ENCODE measurements at regions not wholly inside any gene's neighbourhood (a gene's known extent, or its start where the extent isn't known, plus 50 kb on each side); places are given as distances from the start of the nearest gene placed in this dataset.

GRCh38 chr9:106619211-106619610 lies 243.8 kb upstream of the ZNF462 start:
- Histone ChIP-seq H3K27me3 (ENCODE audit: control insufficient read depth, insufficient read depth, low read length) (no peaks in the 10 kb centered on the region), H3K9me3 (ENCODE audit: control insufficient read depth in 2 of 2, low read length in 2 of 2) (peaks cover 0 to 5% of the 10 kb centered on the region in 2 experiments), H3K36me3 (ENCODE audit: control insufficient read depth, insufficient read depth, low read length) (no peaks in the 10 kb centered on the region), H3K27ac (ENCODE audit: insufficient read depth, low read length, poor library complexity, severe bottlenecking) (no peak overlapping the region), H3K4me1 (ENCODE audit: control insufficient read depth, insufficient read depth, low read length, poor library complexity, severe bottlenecking) (no peaks in the 10 kb centered on the region), H3K4me3 (ENCODE audit: low read depth, low read length) (no peak overlapping the region)
- no peak for DNase-seq
- peaks cover 0 to 8% (median 4%) of the 10 kb centered on the region in 7 donors for H3K9me3 Mint-ChIP-seq
- H3K36me3 Mint-ChIP-seq, result no peaks in the 10 kb centered on the region
- no peak overlapping the region for H3K27ac Mint-ChIP-seq
- H3K4me3 Mint-ChIP-seq, result no peak overlapping the region
- ATAC-seq (ENCODE audit: low read depth in 2 of 2), result no peak
- H3K27me3 Mint-ChIP-seq, result no peaks in the 10 kb centered on the region
- H3K4me1 Mint-ChIP-seq, result no peaks in the 10 kb centered on the region

GRCh38 chr9:106620081-106620480 lies 242.9 kb upstream of the ZNF462 start:
- Mint-ChIP-seq H3K4me1 (no peaks in the 10 kb centered on the region), H3K4me3 (no peak overlapping the region)

GRCh38 chr9:106620866-106621265 lies 242.1 kb upstream of the ZNF462 start:
- Histone ChIP-seq H3K4me3 (ENCODE audit: low read depth, low read length) (no peak overlapping the region), H3K27me3 (ENCODE audit: control insufficient read depth, insufficient read depth, low read length) (no peaks in the 10 kb centered on the region), H3K4me1 (ENCODE audit: control insufficient read depth, insufficient read depth, low read length, poor library complexity, severe bottlenecking) (no peaks in the 10 kb centered on the region), H3K36me3 (ENCODE audit: control insufficient read depth, insufficient read depth, low read length) (no peaks in the 10 kb centered on the region), H3K27ac (ENCODE audit: insufficient read depth, low read length, poor library complexity, severe bottlenecking) (no peak overlapping the region), H3K9me3 (ENCODE audit: control insufficient read depth in 2 of 2, low read length in 2 of 2) (peaks cover 0 to 5% of the 10 kb centered on the region in 2 experiments)
- DNase-seq (no peak), ATAC-seq (ENCODE audit: low read depth in 2 of 2) (no peak)
- Mint-ChIP-seq H3K27me3 (no peaks in the 10 kb centered on the region), H3K9me3 (peaks cover 0 to 9% (median 5%) of the 10 kb centered on the region in 7 donors), H3K36me3 (no peaks in the 10 kb centered on the region), H3K27ac (no peak overlapping the region), H3K4me1 (no peaks in the 10 kb centered on the region), H3K4me3 (no peak overlapping the region)

More at GRCh38 chr9:106620081-106620480, 242.9 kb upstream of the ZNF462 start:
- H3K9me3 ChIP-seq (ENCODE audit: control insufficient read depth in 2 of 2, low read length in 2 of 2), result peaks cover 0 to 5% of the 10 kb centered on the region in 2 experiments
- H3K27ac Mint-ChIP-seq, result no peak overlapping the region
- no peak for DNase-seq
- H3K36me3 Mint-ChIP-seq, result no peaks in the 10 kb centered on the region
- peaks cover 0 to 9% (median 4%) of the 10 kb centered on the region in 7 donors for H3K9me3 Mint-ChIP-seq
- no peak overlapping the region for H3K27ac ChIP-seq (ENCODE audit: insufficient read depth, low read length, poor library complexity, severe bottlenecking)
- no peaks in the 10 kb centered on the region for H3K27me3 ChIP-seq (ENCODE audit: control insufficient read depth, insufficient read depth, low read length)
- no peaks in the 10 kb centered on the region for H3K4me1 ChIP-seq (ENCODE audit: control insufficient read depth, insufficient read depth, low read length, poor library complexity, severe bottlenecking)
- H3K36me3 ChIP-seq (ENCODE audit: control insufficient read depth, insufficient read depth, low read length), result no peaks in the 10 kb centered on the region
- no peak for ATAC-seq (ENCODE audit: low read depth in 2 of 2)
- no peaks in the 10 kb centered on the region for H3K27me3 Mint-ChIP-seq
- no peak overlapping the region for H3K4me3 ChIP-seq (ENCODE audit: low read depth, low read length)

GRCh38 chr9:106621313-106622163 lies 241.4 kb upstream of the ZNF462 start:
- no peaks in the 10 kb centered on the region for H3K4me1 Mint-ChIP-seq
- ATAC-seq (ENCODE audit: low read depth in 2 of 2), result no peak

DNA sequence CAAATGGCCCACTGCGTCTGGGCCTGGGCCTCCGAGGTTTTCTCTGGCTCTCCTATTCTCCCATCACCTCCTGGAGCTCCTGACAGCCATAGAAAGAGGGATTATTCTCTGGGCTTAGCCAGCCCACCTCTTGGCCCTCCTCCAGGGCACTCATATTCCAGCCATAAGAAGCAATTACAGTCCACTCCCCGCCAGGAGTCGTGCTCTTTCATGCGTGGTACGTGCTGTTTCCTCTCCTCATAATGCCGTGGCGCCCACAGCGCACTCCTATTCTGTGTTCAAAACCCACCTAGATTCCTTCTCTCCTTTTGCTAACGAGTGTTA lies 240.8 kb upstream of the ZNF462 start:
- H3K27me3 Mint-ChIP-seq, result no peaks in the 10 kb centered on the region
- no peak for DNase-seq

More at GRCh38 chr9:106621313-106622163, 241.4 kb upstream of the ZNF462 start:
- H3K4me3 Mint-ChIP-seq, result no peak overlapping the region
- peaks cover 0 to 11% (median 5%) of the 10 kb centered on the region in 7 donors for H3K9me3 Mint-ChIP-seq
- no peaks in the 10 kb centered on the region for H3K4me1 ChIP-seq (ENCODE audit: control insufficient read depth, insufficient read depth, low read length, poor library complexity, severe bottlenecking)
- H3K9me3 ChIP-seq (ENCODE audit: control insufficient read depth in 2 of 2, low read length in 2 of 2), result peaks cover 0 to 5% of the 10 kb centered on the region in 2 experiments
- H3K4me3 ChIP-seq (ENCODE audit: low read depth, low read length), result no peak overlapping the region
- H3K27ac ChIP-seq (ENCODE audit: insufficient read depth, low read length, poor library complexity, severe bottlenecking), result no peak overlapping the region
- no peaks in the 10 kb centered on the region for H3K27me3 Mint-ChIP-seq
- H3K27ac Mint-ChIP-seq, result no peak overlapping the region
- no peaks in the 10 kb centered on the region for H3K36me3 ChIP-seq (ENCODE audit: control insufficient read depth, insufficient read depth, low read length)
- H3K27me3 ChIP-seq (ENCODE audit: control insufficient read depth, insufficient read depth, low read length), result no peaks in the 10 kb centered on the region
- no peak for DNase-seq
- no peaks in the 10 kb centered on the region for H3K36me3 Mint-ChIP-seq

DNA sequence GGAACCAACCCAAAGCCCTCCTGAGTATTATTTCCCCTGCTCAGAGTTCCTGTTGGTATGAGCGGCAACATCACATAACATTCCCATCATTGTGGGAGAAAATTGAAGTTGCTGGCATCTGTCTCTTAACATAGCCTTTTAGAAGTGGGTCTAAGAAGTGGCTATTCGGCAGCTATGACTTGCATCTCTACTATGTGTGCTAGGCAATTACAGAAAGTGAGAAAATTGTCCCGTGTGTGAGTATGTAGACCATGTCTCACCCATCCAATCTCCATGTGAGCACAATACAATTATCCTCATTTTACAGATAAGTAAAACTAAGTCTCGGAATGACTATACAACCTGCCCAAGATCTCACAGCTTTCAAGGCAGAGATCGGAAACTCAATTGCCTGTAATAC lies 239.4 kb upstream of the ZNF462 start:
- H3K4me1 Mint-ChIP-seq, result no peaks in the 10 kb centered on the region
- H3K27me3 Mint-ChIP-seq, result no peaks in the 10 kb centered on the region
- H3K4me1 ChIP-seq (ENCODE audit: control insufficient read depth, insufficient read depth, low read length, poor library complexity, severe bottlenecking), result no peaks in the 10 kb centered on the region
- H3K36me3 ChIP-seq (ENCODE audit: control insufficient read depth, insufficient read depth, low read length), result no peaks in the 10 kb centered on the region
- H3K36me3 Mint-ChIP-seq, result no peaks in the 10 kb centered on the region
- no peak overlapping the region for H3K4me3 ChIP-seq (ENCODE audit: low read depth, low read length)
- no peak for DNase-seq
- H3K9me3 ChIP-seq (ENCODE audit: control insufficient read depth in 2 of 2, low read length in 2 of 2), result peaks cover 0 to 5% of the 10 kb centered on the region in 2 experiments
- H3K27ac ChIP-seq (ENCODE audit: insufficient read depth, low read length, poor library complexity, severe bottlenecking), result no peak overlapping the region
- ATAC-seq (ENCODE audit: low read depth in 2 of 2), result no peak
- H3K4me3 Mint-ChIP-seq, result no peak overlapping the region
- no peaks in the 10 kb centered on the region for H3K27me3 ChIP-seq (ENCODE audit: control insufficient read depth, insufficient read depth, low read length)
- no peak overlapping the region for H3K27ac Mint-ChIP-seq
- H3K9me3 Mint-ChIP-seq, result peaks cover 0 to 15% (median 6%) of the 10 kb centered on the region in 7 donors

More for the DNA sequence above, 240.8 kb upstream of the ZNF462 start:
- Histone ChIP-seq H3K4me1 (ENCODE audit: control insufficient read depth, insufficient read depth, low read length, poor library complexity, severe bottlenecking) (no peaks in the 10 kb centered on the region), H3K4me3 (ENCODE audit: low read depth, low read length) (no peak overlapping the region), H3K9me3 (ENCODE audit: control insufficient read depth in 2 of 2, low read length in 2 of 2) (peaks cover 0 to 5% of the 10 kb centered on the region in 2 experiments), H3K36me3 (ENCODE audit: control insufficient read depth, insufficient read depth, low read length) (no peaks in the 10 kb centered on the region), H3K27ac (ENCODE audit: insufficient read depth, low read length, poor library complexity, severe bottlenecking) (no peak overlapping the region), H3K27me3 (ENCODE audit: control insufficient read depth, insufficient read depth, low read length) (no peaks in the 10 kb centered on the region)
- Mint-ChIP-seq H3K4me3 (no peak overlapping the region), H3K27ac (no peak overlapping the region), H3K9me3 (peaks cover 0 to 12% (median 5%) of the 10 kb centered on the region in 7 donors), H3K36me3 (no peaks in the 10 kb centered on the region), H3K4me1 (no peaks in the 10 kb centered on the region)
- no peak for ATAC-seq (ENCODE audit: low read depth in 2 of 2)

- Mint-ChIP-seq H3K27ac (no peak overlapping the region), H3K36me3 (no peaks in the 10 kb centered on the region), H3K4me3 (no peak overlapping the region), H3K4me1 (no peaks in the 10 kb centered on the region), H3K9me3 (peaks cover 5 to 15% (median 11%) of the 10 kb centered on the region in 7 donors), H3K27me3 (no peaks in the 10 kb centered on the region)
- Histone ChIP-seq H3K27ac (ENCODE audit: insufficient read depth, low read length, poor library complexity, severe bottlenecking) (no peak overlapping the region), H3K27me3 (ENCODE audit: control insufficient read depth, insufficient read depth, low read length) (no peaks in the 10 kb centered on the region), H3K9me3 (ENCODE audit: control insufficient read depth in 2 of 2, low read length in 2 of 2) (no peaks in the 10 kb centered on the region), H3K4me1 (ENCODE audit: control insufficient read depth, insufficient read depth, low read length, poor library complexity, severe bottlenecking) (no peaks in the 10 kb centered on the region), H3K4me3 (ENCODE audit: low read depth, low read length) (no peak overlapping the region), H3K36me3 (ENCODE audit: control insufficient read depth, insufficient read depth, low read length) (no peaks in the 10 kb centered on the region)
- ATAC-seq (ENCODE audit: low read depth in 2 of 2), result no peak
- DNase-seq, result no peak
These were observed 237.6 kb upstream of the ZNF462 start for GRCh38 chr9:106625259-106625789.

- H3K4me1 ChIP-seq (ENCODE audit: control insufficient read depth, insufficient read depth, low read length, poor library complexity, severe bottlenecking), result no peaks in the 10 kb centered on the region
- H3K27ac Mint-ChIP-seq, result no peak overlapping the region
- no peak overlapping the region for H3K4me3 ChIP-seq (ENCODE audit: low read depth, low read length)
- H3K27ac ChIP-seq (ENCODE audit: insufficient read depth, low read length, poor library complexity, severe bottlenecking), result no peak overlapping the region
- no peaks in the 10 kb centered on the region for H3K27me3 ChIP-seq (ENCODE audit: control insufficient read depth, insufficient read depth, low read length)
- no peaks in the 10 kb centered on the region for H3K36me3 Mint-ChIP-seq
- H3K9me3 ChIP-seq (ENCODE audit: control insufficient read depth in 2 of 2, low read length in 2 of 2), result no peaks in the 10 kb centered on the region
- peaks cover 5 to 25% (median 11%) of the 10 kb centered on the region in 7 donors for H3K9me3 Mint-ChIP-seq
- no peaks in the 10 kb centered on the region for H3K36me3 ChIP-seq (ENCODE audit: control insufficient read depth, insufficient read depth, low read length)
- DNase-seq (no peak), ATAC-seq (ENCODE audit: low read depth in 2 of 2) (no peak)
- no peaks in the 10 kb centered on the region for H3K4me1 Mint-ChIP-seq
- H3K27me3 Mint-ChIP-seq, result no peaks in the 10 kb centered on the region
- no peak overlapping the region for H3K4me3 Mint-ChIP-seq
These were observed 236.0 kb upstream of the ZNF462 start for GRCh38 chr9:106626936-106627335.
